NCI-H526 (cell line): ENCODE measurements at regions not wholly inside any gene's neighbourhood (a gene's known extent, or its start where the extent isn't known, plus 50 kb on each side); places are given as distances from the start of the nearest gene placed in this dataset.

Experiments used
- DNase-seq, 2 experiments: peaks; one replicate each; lab custom pipeline; 2025; lab: John Stamatoyannopoulos, UW

- peak in 1 of 2 experiments; percentile 26 for DNase-seq
These were observed 99.5 kb downstream of the MAIP1 start for GRCh38 chr2:200054681-200055468.

GRCh38 chr2:200056105-200056504 lies 100.7 kb downstream of the MAIP1 start:
- DNase-seq: no peak

- no peak for DNase-seq
These were observed 107.8 kb downstream of the MAIP1 start for GRCh38 chr2:200063155-200063554.

- no peak for DNase-seq
These were observed 109.5 kb downstream of the MAIP1 start for GRCh38 chr2:200064879-200065278.

- no peak for DNase-seq
These were observed 110.1 kb downstream of the MAIP1 start for GRCh38 chr2:200065477-200065876.

- DNase-seq: no peak
These were observed 111.0 kb downstream of the MAIP1 start for GRCh38 chr2:200066417-200066816.

GRCh38 chr2:200068642-200069041 lies 113.3 kb downstream of the MAIP1 start:
- DNase-seq: no peak

GRCh38 chr2:200077210-200077650 lies 121.8 kb downstream of the MAIP1 start:
- peak in 1 of 2 experiments; percentile 14 for DNase-seq

- DNase-seq: no peak
These were observed 122.5 kb downstream of the MAIP1 start for GRCh38 chr2:200077838-200078237.

- DNase-seq: no peak
These were observed 124.0 kb downstream of the MAIP1 start for GRCh38 chr2:200079356-200079755.

- DNase-seq: no peak
These were observed 125.9 kb downstream of the MAIP1 start for GRCh38 chr2:200081236-200081635.

GRCh38 chr2:200081811-200082210 lies 126.4 kb downstream of the MAIP1 start:
- no peak for DNase-seq

GRCh38 chr2:200084036-200084435 lies 128.7 kb downstream of the MAIP1 start:
- peak in 1 of 2 experiments; percentile 11 for DNase-seq

GRCh38 chr2:200086911-200087310 lies 131.5 kb downstream of the MAIP1 start:
- DNase-seq: no peak

- DNase-seq: no peak
These were observed 132.1 kb downstream of the MAIP1 start for GRCh38 chr2:200087451-200087850.

GRCh38 chr2:200089040-200089755 lies 133.8 kb downstream of the MAIP1 start:
- DNase-seq: peak in 1 of 2 experiments; percentile 14

- no peak for DNase-seq
These were observed 134.4 kb downstream of the MAIP1 start for GRCh38 chr2:200089756-200090109.

- no peak for DNase-seq
These were observed 135.3 kb downstream of the MAIP1 start for GRCh38 chr2:200090683-200091082.

- DNase-seq: no peak
These were observed 135.7 kb downstream of the MAIP1 start for GRCh38 chr2:200091126-200091525.

GRCh38 chr2:200092235-200092634 lies 136.9 kb downstream of the MAIP1 start:
- no peak for DNase-seq

- DNase-seq: no peak
These were observed 140.1 kb downstream of the MAIP1 start for GRCh38 chr2:200095436-200095835.

GRCh38 chr2:200099256-200099655 lies 143.9 kb downstream of the MAIP1 start:
- no peak for DNase-seq

GRCh38 chr2:200100027-200100426 lies 144.6 kb downstream of the MAIP1 start:
- DNase-seq: no peak
